Activated CD8-positive, alpha-beta T cell treated with anti-CD3 and anti-CD28 coated beads for 36 hours (primary cell): ENCODE measurements at regions not wholly inside any gene's neighbourhood (a gene's known extent, or its start where the extent isn't known, plus 50 kb on each side); places are given as distances from the start of the nearest gene placed in this dataset.

Experiments
- ATAC-seq: fragments of 200-7000 bp; cut with Tn5 transposase; one replicate; pipeline ENCODE4 v1.10.0; 2021; ENCODE audit warnings: mild to moderate bottlenecking, moderate library complexity
- CTCF ChIA-PET: fragments of 350-600 bp; sonication (Branson Sonifier 250); formaldehyde crosslinking; loops from one replicate; lab custom pipeline; 2021; ENCODE audit warnings: antibody characterized with exemption; lab: Charles Lee
- POLR2A ChIA-PET: fragments of 350-600 bp; sonication (Branson Sonifier 250); formaldehyde crosslinking; loops from one replicate; lab custom pipeline; 2021; ENCODE audit warnings: antibody characterized with exemption; lab: Charles Lee
- DNase-seq: peaks from one replicate; pipeline ENCODE4 v3.0.0-alpha.2; 2020
- H3K27ac Mint-ChIP-seq: one replicate; pipeline ENCODE4 v1.8.0; 2021; ENCODE audit warnings: mild to moderate bottlenecking, mixed read lengths
- H3K27me3 Mint-ChIP-seq: one replicate; pipeline ENCODE4 v1.8.0; 2021; ENCODE audit warnings: mixed read lengths
- H3K36me3 Mint-ChIP-seq: one replicate; pipeline ENCODE4 v1.8.0; 2021; ENCODE audit warnings: low read depth, mixed read lengths
- H3K4me1 Mint-ChIP-seq: one replicate; pipeline ENCODE4 v1.8.0; 2021; ENCODE audit warnings: low read depth, mixed read lengths
- H3K4me3 Mint-ChIP-seq: one replicate; pipeline ENCODE4 v1.8.0; 2021; ENCODE audit warnings: mild to moderate bottlenecking, moderate library complexity, mixed read lengths
- H3K9me3 Mint-ChIP-seq: one replicate; pipeline ENCODE4 v1.8.0; 2021; ENCODE audit warnings: mixed read lengths
- intact Hi-C: fragments of 100-400 bp; cut with micrococcal nuclease; formaldehyde crosslinking; loops from one replicate; pipeline ENCODE4 v1.10.0; 2022
- TF ChIP-seq, protein P1 (sequence below): fragments of 200-600 bp; IDR thresholded peaks from one replicate; pipeline ENCODE4 v1.8.0; 2022; ENCODE audit warnings: antibody characterized with exemption, mild to moderate bottlenecking

DNA sequence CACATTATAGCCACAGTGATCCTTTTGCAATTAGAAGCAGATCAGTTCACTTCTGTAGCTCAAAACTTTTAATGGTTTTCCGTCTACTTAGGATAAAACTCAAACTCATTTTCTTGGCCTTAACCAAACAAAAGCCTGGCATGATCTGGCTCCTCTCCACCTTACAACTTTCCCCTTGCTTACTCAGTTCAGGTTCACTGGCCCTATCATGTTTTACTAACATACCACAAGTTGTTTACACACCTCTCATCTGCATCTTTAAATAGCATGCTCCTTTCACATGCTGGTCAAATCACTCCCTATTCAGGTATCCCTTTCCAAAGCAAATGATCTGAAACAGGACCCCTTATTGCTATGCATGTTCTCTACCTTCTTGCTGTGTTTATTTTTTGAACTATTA is 191.4 kb upstream of the FAM83B start:
- TF ChIP-seq, protein P1, sequence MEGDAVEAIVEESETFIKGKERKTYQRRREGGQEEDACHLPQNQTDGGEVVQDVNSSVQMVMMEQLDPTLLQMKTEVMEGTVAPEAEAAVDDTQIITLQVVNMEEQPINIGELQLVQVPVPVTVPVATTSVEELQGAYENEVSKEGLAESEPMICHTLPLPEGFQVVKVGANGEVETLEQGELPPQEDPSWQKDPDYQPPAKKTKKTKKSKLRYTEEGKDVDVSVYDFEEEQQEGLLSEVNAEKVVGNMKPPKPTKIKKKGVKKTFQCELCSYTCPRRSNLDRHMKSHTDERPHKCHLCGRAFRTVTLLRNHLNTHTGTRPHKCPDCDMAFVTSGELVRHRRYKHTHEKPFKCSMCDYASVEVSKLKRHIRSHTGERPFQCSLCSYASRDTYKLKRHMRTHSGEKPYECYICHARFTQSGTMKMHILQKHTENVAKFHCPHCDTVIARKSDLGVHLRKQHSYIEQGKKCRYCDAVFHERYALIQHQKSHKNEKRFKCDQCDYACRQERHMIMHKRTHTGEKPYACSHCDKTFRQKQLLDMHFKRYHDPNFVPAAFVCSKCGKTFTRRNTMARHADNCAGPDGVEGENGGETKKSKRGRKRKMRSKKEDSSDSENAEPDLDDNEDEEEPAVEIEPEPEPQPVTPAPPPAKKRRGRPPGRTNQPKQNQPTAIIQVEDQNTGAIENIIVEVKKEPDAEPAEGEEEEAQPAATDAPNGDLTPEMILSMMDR, result no peak
- Mint-ChIP-seq H3K27ac (no peak overlapping the region), H3K4me3 (no peak overlapping the region), H3K27me3 (no peaks in the 10 kb centered on the region), H3K9me3 (no peaks in the 10 kb centered on the region), H3K4me1 (no peaks in the 10 kb centered on the region), H3K36me3 (no peaks in the 10 kb centered on the region)
- intact Hi-C loops, result no loop called here
- ChIA-PET POLR2A (no interaction called here), CTCF (no interaction called here)
- no peak for DNase-seq
- ATAC-seq, result no peak

DNA sequence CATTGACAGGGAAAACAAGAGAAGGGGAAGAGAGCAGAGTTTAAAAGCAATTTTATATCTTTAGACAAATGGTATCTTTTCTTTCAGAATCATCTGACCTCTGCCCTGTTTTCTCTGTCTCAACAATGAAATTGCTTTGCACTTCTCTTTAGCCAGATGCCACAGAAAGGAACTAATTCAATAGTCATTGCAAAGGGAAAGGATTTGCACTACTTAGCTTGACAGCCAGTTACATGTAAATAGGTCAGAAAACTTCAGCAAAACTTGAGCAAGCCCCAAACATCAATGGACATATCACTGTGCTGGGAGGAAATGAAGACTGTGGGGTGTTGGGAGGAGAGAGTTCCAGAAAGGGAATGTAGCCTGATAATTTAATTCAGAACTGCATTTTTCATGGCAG is 181.3 kb upstream of the FAM83B start:
- POLR2A ChIA-PET, result no interaction called here
- Mint-ChIP-seq H3K4me1 (no peaks in the 10 kb centered on the region), H3K36me3 (no peaks in the 10 kb centered on the region), H3K4me3 (no peak overlapping the region), H3K27me3 (no peaks in the 10 kb centered on the region), H3K27ac (no peak overlapping the region), H3K9me3 (peaks cover 8% of the 10 kb centered on the region)
- no peak for DNase-seq
- TF ChIP-seq, protein P1, result no peak
- no peak for ATAC-seq
- intact Hi-C loops, result no loop called here
- CTCF ChIA-PET, result no interaction called here

DNA sequence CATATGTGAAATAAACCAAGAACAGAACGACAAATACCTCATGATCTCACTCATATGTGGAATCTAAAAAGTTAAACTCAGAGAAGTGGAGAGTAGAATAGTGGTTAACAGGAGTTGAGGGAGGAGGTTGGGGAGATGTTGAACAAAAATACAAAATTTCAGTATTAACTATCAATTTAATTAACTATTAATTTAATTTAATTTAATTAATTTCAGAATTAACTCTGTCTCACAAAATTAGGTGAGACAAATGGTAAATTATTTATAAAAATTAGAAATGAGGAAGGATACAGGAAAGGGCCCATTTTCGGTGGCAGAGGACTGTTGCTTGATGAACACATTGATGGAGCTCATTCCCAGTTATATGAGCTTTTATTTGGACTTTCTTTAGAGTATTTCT is 166.0 kb upstream of the FAM83B start:
- no peak overlapping the region for H3K4me3 Mint-ChIP-seq
- no peaks in the 10 kb centered on the region for H3K4me1 Mint-ChIP-seq
- POLR2A ChIA-PET, result no interaction called here
- no peaks in the 10 kb centered on the region for H3K27me3 Mint-ChIP-seq
- DNase-seq (no peak), ATAC-seq (no peak)
- H3K9me3 Mint-ChIP-seq, result peaks cover 1% of the 10 kb centered on the region
- TF ChIP-seq, protein P1, result no peak
- CTCF ChIA-PET, result no interaction called here
- intact Hi-C loops, result no loop called here
- no peaks in the 10 kb centered on the region for H3K36me3 Mint-ChIP-seq
- H3K27ac Mint-ChIP-seq, result no peak overlapping the region

DNA sequence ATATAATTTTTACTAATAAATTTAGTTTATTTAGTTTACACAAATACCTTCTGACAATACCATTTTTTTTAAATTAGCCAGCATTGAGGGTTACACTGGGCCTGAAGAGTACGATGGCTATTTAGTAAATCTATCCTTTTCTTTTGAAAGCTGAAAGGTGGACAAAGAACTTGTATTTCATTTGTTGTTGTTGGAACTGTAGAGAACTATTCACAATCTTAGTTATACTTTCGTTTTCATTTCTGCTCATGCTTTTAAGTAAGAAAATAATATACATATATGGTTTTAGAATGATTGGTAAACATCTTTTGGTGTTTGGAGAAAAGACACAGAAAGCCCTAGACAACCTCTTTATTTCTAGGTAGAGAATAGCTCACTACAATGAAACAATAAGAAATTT is 165.3 kb upstream of the FAM83B start:
- Mint-ChIP-seq H3K9me3 (peaks cover 1% of the 10 kb centered on the region), H3K27me3 (no peaks in the 10 kb centered on the region), H3K4me3 (no peak overlapping the region), H3K4me1 (no peaks in the 10 kb centered on the region), H3K36me3 (no peaks in the 10 kb centered on the region), H3K27ac (no peak overlapping the region)
- POLR2A ChIA-PET, result no interaction called here
- ATAC-seq (no peak), DNase-seq (no peak)
- TF ChIP-seq, protein P1, result no peak
- CTCF ChIA-PET, result no interaction called here
- intact Hi-C loops, result no loop called here

DNA sequence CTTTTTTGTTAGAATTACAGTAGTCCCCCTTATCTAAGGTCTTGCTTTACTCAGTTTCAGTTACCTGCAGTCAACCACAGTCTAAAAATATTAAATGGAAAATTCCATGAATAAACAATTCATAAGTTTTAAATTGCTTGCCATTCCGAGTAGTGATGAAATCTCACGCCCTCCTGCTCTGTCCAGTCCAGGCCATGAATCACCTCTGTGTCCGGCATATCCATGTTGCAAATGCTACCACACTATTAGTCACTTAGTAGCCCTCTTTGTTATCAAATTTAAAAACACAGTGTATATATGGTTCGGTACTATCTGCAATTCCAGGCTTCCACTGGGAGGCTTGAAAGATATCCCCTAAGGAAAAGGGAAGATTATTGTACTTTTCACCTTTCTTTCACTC is 164.6 kb upstream of the FAM83B start:
- intact Hi-C loops, result no loop called here
- DNase-seq (no peak), ATAC-seq (no peak)
- Mint-ChIP-seq H3K27ac (no peak overlapping the region), H3K4me3 (no peak overlapping the region), H3K27me3 (no peaks in the 10 kb centered on the region), H3K4me1 (no peaks in the 10 kb centered on the region), H3K9me3 (peaks cover 1% of the 10 kb centered on the region), H3K36me3 (no peaks in the 10 kb centered on the region)
- CTCF ChIA-PET, result no interaction called here
- POLR2A ChIA-PET, result no interaction called here
- TF ChIP-seq, protein P1, result no peak
